ENCODE measurements at regions not wholly inside any gene's neighbourhood (a gene's known extent, or its start where the extent isn't known, plus 50 kb on each side); places are given as distances from the start of the nearest gene placed in this dataset.

GRCh38 chr3:170778240-170779217 is 91.5 kb downstream of the RPL22L1 start:
- no peak overlapping the region for H4K8ac ChIP-seq (ENCODE audit: low read length)
- H3K23ac ChIP-seq (ENCODE audit: low read length in 2 of 2) = no peak overlapping the region
- no peak for DNase-seq
- no peak overlapping the region for H3K4me2 ChIP-seq (ENCODE audit: low read length, poor library complexity, severe bottlenecking)
- peaks cover 6% of the 10 kb centered on the region for H3K9me3 ChIP-seq (ENCODE audit: control insufficient read depth, low read length)
- no peak overlapping the region for H3K14ac ChIP-seq (ENCODE audit: low read length in 2 of 2)
- H3K27me3 ChIP-seq (ENCODE audit: control insufficient read depth in 1 of 2, insufficient read depth in 1 of 2, low read length in 2 of 2) = no peaks in the 10 kb centered on the region
- H2BK5ac ChIP-seq (ENCODE audit: low read depth, low read length, poor library complexity, severe bottlenecking) = no peak overlapping the region
- no peak overlapping the region for H2BK12ac ChIP-seq (ENCODE audit: low read length in 2 of 2)
- 93% methylated on average over 4 of the region's 6 CpGs for WGBS
- no peak overlapping the region for H2AFZ ChIP-seq (ENCODE audit: low read depth, low read length)
- H3K36me3 ChIP-seq (ENCODE audit: control insufficient read depth in 1 of 2, insufficient read depth in 2 of 2, low read depth in 1 of 2, low read length in 2 of 2) = no peaks in the 10 kb centered on the region
- no peak overlapping the region for H3K9ac ChIP-seq (ENCODE audit: low read length)
- no peaks in the 10 kb centered on the region for H3K79me1 ChIP-seq (replicated peaks; ENCODE audit: low read length, poor library complexity, severe bottlenecking)
- H3K4me1 ChIP-seq (ENCODE audit: control insufficient read depth, insufficient read depth, low read depth, low read length) = no peaks in the 10 kb centered on the region
- H2BK15ac ChIP-seq (ENCODE audit: low read depth, poor library complexity, severe bottlenecking) = no peak overlapping the region
- H3K18ac ChIP-seq (ENCODE audit: low read depth in 1 of 2, low read length in 2 of 2) = no peak overlapping the region
- no peak overlapping the region for H2BK120ac ChIP-seq (ENCODE audit: low read depth, low read length)
- H3K4me3 ChIP-seq (ENCODE audit: insufficient read depth in 1 of 2, low read depth in 1 of 2, low read length in 2 of 2) = no peak overlapping the region
- H3K27ac ChIP-seq (ENCODE audit: low read length, poor library complexity, severe bottlenecking) = no peak overlapping the region
- H3K4ac ChIP-seq (ENCODE audit: low read depth in 1 of 2, low read length in 2 of 2) = no peak overlapping the region
- no peak overlapping the region for H4K91ac ChIP-seq (ENCODE audit: low read length)
- no peak overlapping the region for H2AK5ac ChIP-seq (ENCODE audit: low read length, severe bottlenecking)

- H2BK120ac ChIP-seq (ENCODE audit: low read depth, low read length) = no peak overlapping the region
- H3K4ac ChIP-seq (ENCODE audit: low read depth in 1 of 2, low read length in 2 of 2) = no peak overlapping the region
These were observed 92.5 kb downstream of the RPL22L1 start for GRCh38 chr3:170777564-170777926.

GRCh38 chr3:170776887-170777563 is 93.0 kb downstream of the RPL22L1 start:
- H3K36me3 ChIP-seq (ENCODE audit: control insufficient read depth in 1 of 2, insufficient read depth in 2 of 2, low read depth in 1 of 2, low read length in 2 of 2) = no peaks in the 10 kb centered on the region
- H3K27me3 ChIP-seq (ENCODE audit: control insufficient read depth in 1 of 2, insufficient read depth in 1 of 2, low read length in 2 of 2) = no peaks in the 10 kb centered on the region
- H3K14ac ChIP-seq (ENCODE audit: low read length in 2 of 2) = no peak overlapping the region
- no peak overlapping the region for H3K27ac ChIP-seq (ENCODE audit: low read length, poor library complexity, severe bottlenecking)
- no peak overlapping the region for H2BK5ac ChIP-seq (ENCODE audit: low read depth, low read length, poor library complexity, severe bottlenecking)
- H3K4me2 ChIP-seq (ENCODE audit: low read length, poor library complexity, severe bottlenecking) = no peak overlapping the region
- no peak overlapping the region for H3K9ac ChIP-seq (ENCODE audit: low read length)
- WGBS = 80% methylated on average over 5 of the region's 5 CpGs
- no peaks in the 10 kb centered on the region for H3K79me1 ChIP-seq (replicated peaks; ENCODE audit: low read length, poor library complexity, severe bottlenecking)
- H3K23ac ChIP-seq (ENCODE audit: low read length in 2 of 2) = no peak overlapping the region
- no peak overlapping the region for H3K18ac ChIP-seq (ENCODE audit: low read depth in 1 of 2, low read length in 2 of 2)
- H2BK120ac ChIP-seq (ENCODE audit: low read depth, low read length) = peak overlapping the region; percentile 44
- no peak overlapping the region for H2AK5ac ChIP-seq (ENCODE audit: low read length, severe bottlenecking)
- peak overlapping the region; percentile 54 for H2BK15ac ChIP-seq (ENCODE audit: low read depth, poor library complexity, severe bottlenecking)
- H2AFZ ChIP-seq (ENCODE audit: low read depth, low read length) = no peak overlapping the region
- peak overlapping the region; percentile 42 to 55 for H2BK12ac ChIP-seq (ENCODE audit: low read length in 2 of 2)
- no peak for DNase-seq
- no peaks in the 10 kb centered on the region for H3K4me1 ChIP-seq (ENCODE audit: control insufficient read depth, insufficient read depth, low read depth, low read length)
- peaks cover 3% of the 10 kb centered on the region for H3K9me3 ChIP-seq (ENCODE audit: control insufficient read depth, low read length)
- no peak overlapping the region for H3K4ac ChIP-seq (ENCODE audit: low read depth in 1 of 2, low read length in 2 of 2)
- no peak overlapping the region for H4K8ac ChIP-seq (ENCODE audit: low read length)
- H3K4me3 ChIP-seq (ENCODE audit: insufficient read depth in 1 of 2, low read depth in 1 of 2, low read length in 2 of 2) = no peak overlapping the region
- H4K91ac ChIP-seq (ENCODE audit: low read length) = no peak overlapping the region

More at GRCh38 chr3:170777564-170777926, 92.5 kb downstream of the RPL22L1 start:
- H2AFZ ChIP-seq (ENCODE audit: low read depth, low read length) = no peak overlapping the region
- no peak overlapping the region for H4K8ac ChIP-seq (ENCODE audit: low read length)
- no peak overlapping the region for H4K91ac ChIP-seq (ENCODE audit: low read length)
- H2BK12ac ChIP-seq (ENCODE audit: low read length in 2 of 2) = no peak overlapping the region
- peaks cover 3% of the 10 kb centered on the region for H3K9me3 ChIP-seq (ENCODE audit: control insufficient read depth, low read length)
- H2BK15ac ChIP-seq (ENCODE audit: low read depth, poor library complexity, severe bottlenecking) = no peak overlapping the region
- H3K27me3 ChIP-seq (ENCODE audit: control insufficient read depth in 1 of 2, insufficient read depth in 1 of 2, low read length in 2 of 2) = no peaks in the 10 kb centered on the region
- no peaks in the 10 kb centered on the region for H3K4me1 ChIP-seq (ENCODE audit: control insufficient read depth, insufficient read depth, low read depth, low read length)
- no peak overlapping the region for H3K23ac ChIP-seq (ENCODE audit: low read length in 2 of 2)
- DNase-seq = no peak
- H3K4me2 ChIP-seq (ENCODE audit: low read length, poor library complexity, severe bottlenecking) = no peak overlapping the region
- no peak overlapping the region for H2BK5ac ChIP-seq (ENCODE audit: low read depth, low read length, poor library complexity, severe bottlenecking)
- H2AK5ac ChIP-seq (ENCODE audit: low read length, severe bottlenecking) = no peak overlapping the region
- no peak overlapping the region for H3K18ac ChIP-seq (ENCODE audit: low read depth in 1 of 2, low read length in 2 of 2)
- no peak overlapping the region for H3K9ac ChIP-seq (ENCODE audit: low read length)
- no peak overlapping the region for H3K14ac ChIP-seq (ENCODE audit: low read length in 2 of 2)
- no peak overlapping the region for H3K4me3 ChIP-seq (ENCODE audit: insufficient read depth in 1 of 2, low read depth in 1 of 2, low read length in 2 of 2)
- H3K79me1 ChIP-seq (replicated peaks; ENCODE audit: low read length, poor library complexity, severe bottlenecking) = no peaks in the 10 kb centered on the region
- H3K36me3 ChIP-seq (ENCODE audit: control insufficient read depth in 1 of 2, insufficient read depth in 2 of 2, low read depth in 1 of 2, low read length in 2 of 2) = no peaks in the 10 kb centered on the region
- no peak overlapping the region for H3K27ac ChIP-seq (ENCODE audit: low read length, poor library complexity, severe bottlenecking)

- Histone ChIP-seq H3K4me1 (ENCODE audit: control insufficient read depth, insufficient read depth, low read depth, low read length) (no peaks in the 10 kb centered on the region), H3K79me1 (replicated peaks; ENCODE audit: low read length, poor library complexity, severe bottlenecking) (no peaks in the 10 kb centered on the region), H3K14ac (ENCODE audit: low read length in 2 of 2) (no peak overlapping the region), H3K23ac (ENCODE audit: low read length in 2 of 2) (no peak overlapping the region), H2BK120ac (ENCODE audit: low read depth, low read length) (no peak overlapping the region), H3K27me3 (ENCODE audit: control insufficient read depth in 1 of 2, insufficient read depth in 1 of 2, low read length in 2 of 2) (no peaks in the 10 kb centered on the region), H2BK12ac (ENCODE audit: low read length in 2 of 2) (peak overlapping the region; percentile 60 to 94), H3K18ac (ENCODE audit: low read depth in 1 of 2, low read length in 2 of 2) (peak overlapping the region; percentile 23 to 83), H4K8ac (ENCODE audit: low read length) (peak overlapping the region; percentile 21), H3K27ac (ENCODE audit: low read length, poor library complexity, severe bottlenecking) (no peak overlapping the region), H4K91ac (ENCODE audit: low read length) (peak overlapping the region; percentile 9), H3K4me2 (ENCODE audit: low read length, poor library complexity, severe bottlenecking) (no peak overlapping the region), H3K36me3 (ENCODE audit: control insufficient read depth in 1 of 2, insufficient read depth in 2 of 2, low read depth in 1 of 2, low read length in 2 of 2) (no peaks in the 10 kb centered on the region), H2AFZ (ENCODE audit: low read depth, low read length) (no peak overlapping the region), H2BK15ac (ENCODE audit: low read depth, poor library complexity, severe bottlenecking) (no peak overlapping the region), H2AK5ac (ENCODE audit: low read length, severe bottlenecking) (no peak overlapping the region), H3K4me3 (ENCODE audit: insufficient read depth in 1 of 2, low read depth in 1 of 2, low read length in 2 of 2) (no peak overlapping the region), H3K9me3 (ENCODE audit: control insufficient read depth, low read length) (peaks cover 3% of the 10 kb centered on the region), H3K4ac (ENCODE audit: low read depth in 1 of 2, low read length in 2 of 2) (no peak overlapping the region), H2BK5ac (ENCODE audit: low read depth, low read length, poor library complexity, severe bottlenecking) (no peak overlapping the region), H3K9ac (ENCODE audit: low read length) (no peak overlapping the region)
- no peak for DNase-seq
- 94% methylated on average over 2 of the region's 4 CpGs for WGBS
These were observed 96.1 kb downstream of the RPL22L1 start for GRCh38 chr3:170773682-170774425.

Data from mesenchymal stem cell (in vitro differentiated cells and primary cell).